Posterior vena cava (tissue), 2 donors: ENCODE measurements at regions not wholly inside any gene's neighbourhood (a gene's known extent, or its start where the extent isn't known, plus 50 kb on each side); places are given as distances from the start of the nearest gene placed in this dataset.

Experiments
- DNase-seq: peaks from one replicate; pipeline ENCODE4 v3.0.0-alpha.2; 2020; ENCODE audit warnings: low spot score
- intact Hi-C, 2 donors: fragments of 100-400 bp; cut with DNase I; formaldehyde crosslinking; loops; one replicate each; pipeline versions ENCODE4 v1.14.1 to v1.14.2; 2022 to 2023
- donor health status: DM: yes; HTN: yes; CAD: no.
- donor health status: DM: yes; HTN: yes; CAD: no.

GRCh38 chr2:160660741-160661140, 167.1 kb upstream of the RBMS1 start:
- intact Hi-C loops = no loop called here
- DNase-seq = no peak

GRCh38 chr2:160664603-160665140, 171.1 kb upstream of the RBMS1 start:
- no peak for DNase-seq
- intact Hi-C loops = no loop called here

GRCh38 chr2:160666154-160667060, 172.8 kb upstream of the RBMS1 start:
- DNase-seq = no peak
- intact Hi-C loops = no loop called here

GRCh38 chr2:160667811-160668210, 174.2 kb upstream of the RBMS1 start:
- no peak for DNase-seq
- intact Hi-C loops = no loop called here

GRCh38 chr2:160670618-160671017, 177.0 kb upstream of the RBMS1 start:
- no peak for DNase-seq
- intact Hi-C loops = no loop called here

GRCh38 chr2:160672211-160672610, 178.6 kb upstream of the RBMS1 start:
- intact Hi-C loops = no loop called here

GRCh38 chr2:160674146-160674750, 180.6 kb upstream of the RBMS1 start:
- intact Hi-C loops = no loop called here
- no peak for DNase-seq

More at GRCh38 chr2:160672211-160672610, 178.6 kb upstream of the RBMS1 start:
- no peak for DNase-seq

- intact Hi-C loops = loop anchor here in 1 of 2 donors (2.0 kb wide), 1 partner anchor 17 kb away; no protein-coding TSS in a partner anchor
These were observed 186.1 kb upstream of the RBMS1 start for GRCh38 chr2:160679686-160680085.

GRCh38 chr2:160680294-160680693, 186.7 kb upstream of the RBMS1 start:
- no peak for DNase-seq
- intact Hi-C loops = loop anchor here in 1 of 2 donors (2.0 kb wide), 1 partner anchor 17 kb away; no protein-coding TSS in a partner anchor

More at GRCh38 chr2:160679686-160680085, 186.1 kb upstream of the RBMS1 start:
- no peak for DNase-seq

- no peak for DNase-seq
- intact Hi-C loops = loop anchor here in 1 of 2 donors (2.0 kb wide), 1 partner anchor 16 kb away; no protein-coding TSS in a partner anchor
These were observed 187.4 kb upstream of the RBMS1 start for GRCh38 chr2:160680974-160681373.

GRCh38 chr2:160683206-160683605, 189.6 kb upstream of the RBMS1 start:
- intact Hi-C loops = no loop called here

GRCh38 chr2:160687629-160688028, 194.0 kb upstream of the RBMS1 start:
- intact Hi-C loops = loop anchor here in 1 of 2 donors (5.0 kb wide), 1 partner anchor 1790 kb away; no protein-coding TSS in a partner anchor
- no peak for DNase-seq

More at GRCh38 chr2:160683206-160683605, 189.6 kb upstream of the RBMS1 start:
- no peak for DNase-seq

GRCh38 chr2:160689441-160689840, 195.8 kb upstream of the RBMS1 start:
- intact Hi-C loops = loop anchor here in 1 of 2 donors (5.0 kb wide), 1 partner anchor 1792 kb away; no protein-coding TSS in a partner anchor

GRCh38 chr2:160694221-160694620, 200.6 kb upstream of the RBMS1 start:
- intact Hi-C loops = no loop called here

More at GRCh38 chr2:160689441-160689840, 195.8 kb upstream of the RBMS1 start:
- DNase-seq = no peak

GRCh38 chr2:160694631-160695030, 201.0 kb upstream of the RBMS1 start:
- intact Hi-C loops = no loop called here
- no peak for DNase-seq

More at GRCh38 chr2:160694221-160694620, 200.6 kb upstream of the RBMS1 start:
- DNase-seq = no peak

GRCh38 chr2:160695402-160696086, 201.9 kb upstream of the RBMS1 start:
- intact Hi-C loops = loop anchor here in 1 of 2 donors (2.0 kb wide), 1 partner anchor 15 kb away; no protein-coding TSS in a partner anchor
- no peak for DNase-seq

GRCh38 chr2:160696087-160696452, 202.5 kb upstream of the RBMS1 start:
- intact Hi-C loops = loop anchor here in 1 of 2 donors (2.0 kb wide), 1 partner anchor 15 kb away; no protein-coding TSS in a partner anchor
- DNase-seq = no peak

- intact Hi-C loops = loop anchor here in 1 of 2 donors (2.0 kb wide), 1 partner anchor 17 kb away; no protein-coding TSS in a partner anchor
- DNase-seq = no peak
These were observed 204.2 kb upstream of the RBMS1 start for GRCh38 chr2:160697817-160698216.
